B cell (primary cell): ENCODE measurements at regions not wholly inside any gene's neighbourhood (a gene's known extent, or its start where the extent isn't known, plus 50 kb on each side); places are given as distances from the start of the nearest gene placed in this dataset.
A peak's percentile ranks its signal among the peaks of the same experiment; 100 is the strongest.

ENCODE experiments used
- ATAC-seq: fragments of 200-7000 bp; cut with Tn5 transposase; one replicate; pipeline ENCODE4 v1.10.0; 2021; ENCODE audit warnings: low read depth, mild to moderate bottlenecking, moderate number of reproducible peaks, moderate library complexity
- CTCF ChIA-PET: fragments of 350-600 bp; sonication (Branson Sonifier 250); formaldehyde crosslinking; loops from one replicate; lab custom pipeline; 2021; ENCODE audit warnings: antibody characterized with exemption, inconsistent platforms; lab: Charles Lee
- POLR2A ChIA-PET: fragments of 350-600 bp; sonication (Branson Sonifier 250); formaldehyde crosslinking; loops from one replicate; lab custom pipeline; 2021; ENCODE audit warnings: antibody characterized with exemption; lab: Charles Lee
- DNase-seq: peaks from one replicate; pipeline ENCODE4 v3.0.0; 2013
- H2AFZ ChIP-seq: 2 replicates; pipeline ENCODE4 v1.6.1; 2012; ENCODE audit warnings: mild to moderate bottlenecking, low read depth, low read length; ENCODE audit not compliant: insufficient read depth, poor library complexity, severe bottlenecking
- H3K27ac ChIP-seq, 2 donors: 1 replicate in 1 of 2; 2 replicates in 1 of 2; pipeline ENCODE4 v1.5.1; 2012 to 2013; ENCODE audit warnings: low read length in 2 of 2, mild to moderate bottlenecking in 2 of 2, moderate library complexity in 1 of 2
- H3K27me3 ChIP-seq, 4 experiments: fragments of 200-600 bp in 1 of 4; sonication (generic) in 1 of 4; replicated peaks in 1 of 4; 1 replicate in 2 of 4; 2 replicates in 2 of 4; pipeline versions ENCODE4 v1.6.1 to v1.7.0; 2013 to 2016; ENCODE audit warnings: low read length in 3 of 4, mild to moderate bottlenecking in 2 of 4, mixed read lengths in 1 of 4, moderate library complexity in 1 of 4; ENCODE audit not compliant: insufficient read depth in 4 of 4, control insufficient read depth in 3 of 4; ENCODE audit errors: control extremely low read depth in 1 of 4
- H3K36me3 ChIP-seq, 2 experiments: replicated peaks in 1 of 2; 1 replicate in 1 of 2; 2 replicates in 1 of 2; pipeline versions ENCODE4 v1.6.1 to v1.7.1; 2013; ENCODE audit warnings: low read length in 1 of 2; ENCODE audit not compliant: insufficient read depth in 2 of 2, control insufficient read depth in 1 of 2; ENCODE audit errors: control extremely low read depth in 1 of 2, extremely low read depth in 1 of 2
- H3K4me1 ChIP-seq, 2 donors: fragments of 200-600 bp in 1 of 2; sonication (generic) in 1 of 2; 1 replicate in 1 of 2; 2 replicates in 1 of 2; pipeline versions ENCODE4 v1.5.1 to v1.6.1; 2013 to 2017; ENCODE audit warnings: low read length in 2 of 2; ENCODE audit not compliant: control insufficient read depth in 2 of 2, insufficient read depth in 2 of 2
- H3K4me2 ChIP-seq: replicated peaks from 2 replicates; pipeline ENCODE3; 2012; ENCODE audit warnings: mild to moderate bottlenecking, low read depth, low read length; ENCODE audit not compliant: poor library complexity, severe bottlenecking
- H3K4me3 ChIP-seq, 5 experiments: fragments of 200-600 bp in 1 of 5; sonication (generic) in 1 of 5; 1 replicate in 3 of 5; 2 replicates in 2 of 5; pipeline versions ENCODE4 v1.5.1 to v1.7.0; 2011 to 2016; ENCODE audit warnings: low read length in 4 of 5, mild to moderate bottlenecking in 4 of 5, low read depth in 2 of 5, control low read depth in 1 of 5, moderate library complexity in 1 of 5; ENCODE audit not compliant: insufficient read depth in 1 of 5; ENCODE audit errors: control extremely low read depth in 1 of 5, extremely low read depth in 1 of 5
- H3K79me2 ChIP-seq: fragments of 200-600 bp; sonication (generic); one replicate; pipeline ENCODE4 v1.6.0; 2016; ENCODE audit warnings: low read length; ENCODE audit not compliant: control insufficient read depth, insufficient read depth
- H3K9ac ChIP-seq: fragments of 200-600 bp; sonication (generic); 2 replicates; pipeline ENCODE4 v1.6.1; 2017; ENCODE audit warnings: mild to moderate bottlenecking, low read length, moderate library complexity
- H3K9me3 ChIP-seq, 3 donors: one replicate each; pipeline versions ENCODE4 v1.6.1 to v1.7.1; 2013; ENCODE audit warnings: low read length in 2 of 3; ENCODE audit not compliant: control insufficient read depth in 2 of 3, insufficient read depth in 1 of 3; ENCODE audit errors: control extremely low read depth in 1 of 3
- H4K20me1 ChIP-seq: 2 replicates; pipeline ENCODE4 v1.6.0; 2012; ENCODE audit warnings: mild to moderate bottlenecking, low read length; ENCODE audit not compliant: insufficient read depth, control insufficient read depth, poor library complexity, severe bottlenecking
- H3K27ac Mint-ChIP-seq: one replicate; pipeline ENCODE4 v1.8.0; 2021; ENCODE audit warnings: mixed read lengths
- H3K27me3 Mint-ChIP-seq: one replicate; pipeline ENCODE4 v1.8.0; 2021; ENCODE audit warnings: mixed read lengths
- H3K4me1 Mint-ChIP-seq: one replicate; pipeline ENCODE4 v1.8.0; 2021; ENCODE audit warnings: mixed read lengths
- H3K4me3 Mint-ChIP-seq: one replicate; pipeline ENCODE4 v1.8.0; 2021; ENCODE audit warnings: mixed read lengths
- H3K9me3 Mint-ChIP-seq: one replicate; pipeline ENCODE4 v1.8.0; 2022; ENCODE audit warnings: mixed read lengths; ENCODE audit not compliant: insufficient read depth
- EZH2 ChIP-seq: IDR thresholded peaks from 2 replicates; pipeline ENCODE4 v1.6.1; 2012; ENCODE audit warnings: borderline replicate concordance, low read depth, mild to moderate bottlenecking, moderate library complexity, low read length; ENCODE audit not compliant: insufficient read depth, poor library complexity, severe bottlenecking
- WGBS: methylation state at CpG from one replicate; pipeline ENCODE4 v1.1.5; 2013; ENCODE audit warnings: missing lambda C conversion rate; ENCODE audit not compliant: insufficient coverage; 5-methylcytosine and 5-hydroxymethylcytosine counted together
- intact Hi-C: fragments of 100-400 bp; cut with micrococcal nuclease; formaldehyde crosslinking; loops from one replicate; pipeline ENCODE4 v1.10.0; 2022
- TF ChIP-seq, protein P1 (sequence below): fragments of 200-600 bp; IDR thresholded peaks from one replicate; pipeline ENCODE4 v1.8.0; 2022; ENCODE audit warnings: antibody characterized with exemption, mild to moderate bottlenecking

DNA sequence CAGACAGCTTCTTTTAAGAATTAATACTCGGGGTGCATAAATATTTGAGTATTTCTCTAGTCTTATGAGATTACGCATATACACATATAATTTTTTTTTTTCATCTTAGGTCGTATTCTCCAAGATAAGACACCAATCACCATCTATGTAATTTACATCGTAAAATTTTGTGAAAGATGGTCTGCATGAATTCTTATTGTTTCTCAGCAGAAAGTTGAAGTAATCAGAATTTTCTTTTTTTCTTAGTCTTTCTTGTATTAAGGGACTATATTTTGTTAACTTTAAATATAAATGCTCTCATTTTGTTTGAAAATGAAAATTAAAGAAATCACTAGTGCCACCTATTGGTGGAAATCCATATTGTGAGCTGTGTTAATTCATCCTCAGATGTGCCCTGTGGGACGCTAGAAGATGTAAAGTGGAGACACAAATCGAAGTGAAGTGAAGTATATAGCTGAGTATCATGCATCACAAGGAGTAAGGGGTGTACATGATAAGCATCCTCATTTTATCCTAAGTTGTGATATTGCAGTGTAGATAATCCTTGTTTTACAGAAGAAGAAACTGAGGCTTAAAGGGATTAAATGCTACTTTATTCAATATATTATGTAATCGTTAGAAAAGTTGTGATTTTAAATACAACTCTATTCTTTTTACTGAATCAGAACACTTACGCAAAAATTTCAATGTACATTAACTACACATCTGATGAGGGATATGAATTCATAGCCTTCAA is 2084.3 kb downstream of the LRRC4C start:
- ChIA-PET CTCF (no interaction called here), POLR2A (no interaction called here)
- no peaks in the 10 kb centered on the region for H3K27me3 ChIP-seq
- no peaks in the 10 kb centered on the region for H3K79me2 ChIP-seq
- no peak overlapping the region for H2AFZ ChIP-seq
- Mint-ChIP-seq H3K27ac (no peak overlapping the region), H3K9me3 (no peaks in the 10 kb centered on the region), H3K27me3 (no peaks in the 10 kb centered on the region), H3K4me1 (peaks cover 7% of the 10 kb centered on the region), H3K4me3 (no peak overlapping the region)
- intact Hi-C loops: no loop called here
- H3K36me3 ChIP-seq: no peaks in the 10 kb centered on the region
- no peak for ATAC-seq
- peaks cover 0 to 3% of the 10 kb centered on the region in 2 donors for H3K4me1 ChIP-seq
- no peak overlapping the region for H3K4me2 ChIP-seq
- no peaks in the 10 kb centered on the region for H3K9me3 ChIP-seq
- H3K9ac ChIP-seq: no peak overlapping the region
- no peak for TF ChIP-seq EZH2
- TF ChIP-seq, protein P1, sequence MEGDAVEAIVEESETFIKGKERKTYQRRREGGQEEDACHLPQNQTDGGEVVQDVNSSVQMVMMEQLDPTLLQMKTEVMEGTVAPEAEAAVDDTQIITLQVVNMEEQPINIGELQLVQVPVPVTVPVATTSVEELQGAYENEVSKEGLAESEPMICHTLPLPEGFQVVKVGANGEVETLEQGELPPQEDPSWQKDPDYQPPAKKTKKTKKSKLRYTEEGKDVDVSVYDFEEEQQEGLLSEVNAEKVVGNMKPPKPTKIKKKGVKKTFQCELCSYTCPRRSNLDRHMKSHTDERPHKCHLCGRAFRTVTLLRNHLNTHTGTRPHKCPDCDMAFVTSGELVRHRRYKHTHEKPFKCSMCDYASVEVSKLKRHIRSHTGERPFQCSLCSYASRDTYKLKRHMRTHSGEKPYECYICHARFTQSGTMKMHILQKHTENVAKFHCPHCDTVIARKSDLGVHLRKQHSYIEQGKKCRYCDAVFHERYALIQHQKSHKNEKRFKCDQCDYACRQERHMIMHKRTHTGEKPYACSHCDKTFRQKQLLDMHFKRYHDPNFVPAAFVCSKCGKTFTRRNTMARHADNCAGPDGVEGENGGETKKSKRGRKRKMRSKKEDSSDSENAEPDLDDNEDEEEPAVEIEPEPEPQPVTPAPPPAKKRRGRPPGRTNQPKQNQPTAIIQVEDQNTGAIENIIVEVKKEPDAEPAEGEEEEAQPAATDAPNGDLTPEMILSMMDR: peak; percentile 71
- H3K27ac ChIP-seq: no peak overlapping the region
- WGBS: 0% methylated on average over 1 of the region's 8 CpGs
- peak; percentile 8 for DNase-seq
- no peaks in the 10 kb centered on the region for H4K20me1 ChIP-seq
- no peak overlapping the region for H3K4me3 ChIP-seq

DNA sequence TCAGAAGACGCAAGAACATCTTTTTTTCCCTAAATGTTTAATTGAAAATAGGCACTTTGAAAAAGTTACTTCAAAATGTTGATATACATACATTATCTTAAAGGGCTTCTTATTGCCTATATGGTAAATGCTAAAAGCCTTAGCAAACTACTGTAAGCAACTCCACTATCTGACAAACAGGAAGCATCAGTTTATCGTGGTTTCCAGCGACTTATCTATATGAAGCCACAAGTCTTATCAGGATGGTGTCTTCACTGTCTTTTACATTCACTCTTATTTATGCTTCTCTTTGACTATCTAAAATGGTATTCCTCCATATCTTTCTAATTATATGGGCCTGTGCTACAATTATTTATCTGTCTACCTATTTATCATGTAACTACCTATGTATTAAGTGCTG is 2091.9 kb downstream of the LRRC4C start:
- Histone ChIP-seq H3K9ac (no peak overlapping the region), H3K4me1 (peaks cover 0 to 3% of the 10 kb centered on the region in 2 donors), H3K27ac (no peak overlapping the region), H3K9me3 (no peaks in the 10 kb centered on the region), H3K36me3 (no peaks in the 10 kb centered on the region), H3K4me2 (no peak overlapping the region), H3K27me3 (no peaks in the 10 kb centered on the region), H3K79me2 (no peaks in the 10 kb centered on the region), H4K20me1 (no peaks in the 10 kb centered on the region), H3K4me3 (no peak overlapping the region), H2AFZ (no peak overlapping the region)
- CTCF ChIA-PET: no interaction called here
- WGBS: no CpG with 5 or more reads among the region's 3 CpGs
- peaks cover 7% of the 10 kb centered on the region for H3K4me1 Mint-ChIP-seq
- no peak for DNase-seq
- intact Hi-C loops: no loop called here
- no peaks in the 10 kb centered on the region for H3K27me3 Mint-ChIP-seq
- no peak for ATAC-seq
- H3K27ac Mint-ChIP-seq: no peak overlapping the region
- no peaks in the 10 kb centered on the region for H3K9me3 Mint-ChIP-seq
- no peak for TF ChIP-seq EZH2
- TF ChIP-seq, protein P1: no peak
- POLR2A ChIA-PET: no interaction called here
- no peak overlapping the region for H3K4me3 Mint-ChIP-seq
